HCT116 (cell line): ENCODE measurements at regions not wholly inside any gene's neighbourhood (a gene's known extent, or its start where the extent isn't known, plus 50 kb on each side); places are given as distances from the start of the nearest gene placed in this dataset.

ENCODE experiments used
- ATAC-seq: fragments of 200-7000 bp; cut with Tn5 transposase; 2 replicates; pipeline ENCODE4 v1.9.1; 2020; ENCODE audit warnings: mild to moderate bottlenecking, moderate library complexity
- BruUV-seq: library from RNA; stranded (reverse); fragments of 400-500 nt; replicated peaks from 2 replicates; lab custom pipeline; 2021; lab: Mats Ljungman, UMichigan
- CTCF ChIA-PET: fragments of 300-600 bp; sonication (Branson Sonifier 250); formaldehyde crosslinking; loops from one replicate; lab custom pipeline; 2021; ENCODE audit warnings: antibody characterized with exemption; lab: Charles Lee
- POLR2A ChIA-PET: fragments of 300-600, 350-600 bp; sonication (Branson Sonifier 250); formaldehyde crosslinking; loops from one replicate; lab custom pipeline; 2021; ENCODE audit warnings: antibody characterized with exemption; lab: Charles Lee
- RAD21 ChIA-PET, 2 experiments: fragments of 300-600 bp; sonication (Branson Sonifier 250); formaldehyde crosslinking; loops; one replicate each; lab custom pipeline; 2023; ENCODE audit warnings: low total read pairs in 2 of 2; ENCODE audit not compliant: uncharacterized antibody in 2 of 2, unreplicated experiment in 2 of 2, low non-redundant PET in 1 of 2; lab: Charles Lee
- DNase-seq: peaks from one replicate; pipeline ENCODE4 v3.0.0-alpha.2; 2010; ENCODE audit warnings: low read depth, low spot score
- H2AFZ ChIP-seq: fragments of 200-600 bp; shearing (Covaris generic), sonication (generic); 2 replicates; pipeline ENCODE4 v1.6.1; 2017; ENCODE audit warnings: low read depth, mixed run types, mixed read lengths, antibody characterized with exemption, low read length; ENCODE audit not compliant: poor library complexity, severe bottlenecking
- H3K27ac ChIP-seq: 2 replicates; pipeline ENCODE4 v1.5.1; 2012; ENCODE audit warnings: low read depth, low read length
- H3K27me3 ChIP-seq: fragments of 200-600 bp; sonication (generic); 2 replicates; pipeline ENCODE4 v1.6.1; 2016; ENCODE audit warnings: mixed run types, low read length, mixed read lengths; ENCODE audit not compliant: insufficient read depth
- H3K36me3 ChIP-seq, 2 experiments: fragments of 200-500 bp in 1 of 2; fragments of 200-600 bp in 1 of 2; sonication (Bioruptor generic) in 1 of 2; sonication (generic) in 1 of 2; 2 replicates each; pipeline versions ENCODE4 v1.5.1 to v1.6.1; 2014 to 2016; ENCODE audit warnings: low read length in 2 of 2, inconsistent platforms in 1 of 2, mixed read lengths in 1 of 2, mixed run types in 1 of 2; ENCODE audit not compliant: insufficient read depth in 2 of 2, control insufficient read depth in 1 of 2
- H3K4me1 ChIP-seq, 2 experiments: fragments of 200-600 bp in 1 of 2; sonication (generic) in 1 of 2; 2 replicates each; pipeline versions ENCODE4 v1.5.1 to v1.6.1; 2012 to 2017; ENCODE audit warnings: low read length in 2 of 2, inconsistent platforms in 1 of 2, mild to moderate bottlenecking in 1 of 2, mixed read lengths in 1 of 2, mixed run types in 1 of 2, moderate library complexity in 1 of 2; ENCODE audit not compliant: insufficient read depth in 2 of 2, control insufficient read depth in 1 of 2
- H3K4me2 ChIP-seq: fragments of 200-600 bp; sonication (generic); 2 replicates; pipeline ENCODE4 v1.6.1; 2017; ENCODE audit warnings: mixed run types, low read length, mixed read lengths
- H3K4me3 ChIP-seq, 2 experiments: fragments of 200-600 bp in 1 of 2; sonication (generic) in 1 of 2; replicated peaks in 1 of 2; 2 replicates each; pipeline ENCODE4 v1.5.1; 2011 to 2016; ENCODE audit warnings: low read length in 2 of 2, control low read depth in 1 of 2, low read depth in 1 of 2, mild to moderate bottlenecking in 1 of 2, mixed read lengths in 1 of 2, mixed run types in 1 of 2
- H3K79me2 ChIP-seq: fragments of 200-600 bp; sonication (generic); 2 replicates; pipeline ENCODE4 v1.6.1; 2017; ENCODE audit warnings: mild to moderate bottlenecking, mixed run types, low read length, moderate library complexity, mixed read lengths; ENCODE audit not compliant: insufficient read depth
- H3K9ac ChIP-seq: fragments of 200-600 bp; sonication (generic); 2 replicates; pipeline ENCODE4 v1.6.1; 2016; ENCODE audit warnings: low read length, mixed read lengths
- H3K9me2 ChIP-seq: fragments of 200-600 bp; sonication (generic), shearing (Covaris generic); 2 replicates; pipeline ENCODE4 v1.6.1; 2017; ENCODE audit warnings: mixed run types, mild to moderate bottlenecking, moderate library complexity; ENCODE audit not compliant: insufficient read depth
- H3K9me3 ChIP-seq, 2 experiments: fragments of 200-500 bp in 1 of 2; fragments of 200-600 bp in 1 of 2; sonication (Bioruptor generic) in 1 of 2; sonication (generic) in 1 of 2; 2 replicates each; pipeline ENCODE4 v1.6.1; 2014 to 2017; ENCODE audit warnings: low read length in 2 of 2, mixed read lengths in 2 of 2, inconsistent platforms in 1 of 2, low read depth in 1 of 2, mild to moderate bottlenecking in 1 of 2, mixed run types in 1 of 2, moderate library complexity in 1 of 2; ENCODE audit not compliant: control insufficient read depth in 1 of 2, insufficient read depth in 1 of 2
- H4K20me1 ChIP-seq: fragments of 200-600 bp; sonication (generic), shearing (Covaris generic); 2 replicates; pipeline ENCODE4 v1.6.1; 2017; ENCODE audit warnings: mixed run types, mild to moderate bottlenecking, moderate library complexity; ENCODE audit not compliant: insufficient read depth
- CBX3 ChIP-seq: IDR thresholded peaks from 2 replicates; pipeline ENCODE4 v1.6.1; 2012; ENCODE audit warnings: low read depth
- CEBPB ChIP-seq: IDR thresholded peaks from 2 replicates; pipeline ENCODE4 v1.6.1; 2012; ENCODE audit warnings: low read depth
- CTCF ChIP-seq, 3 experiments: fragments of 200-600 bp in 1 of 3; sonication (generic) in 1 of 3; IDR thresholded peaks in 2 of 3; conservative IDR thresholded peaks in 1 of 3; 2 replicates each; pipeline ENCODE4 v1.5.1; 2012 to 2017; ENCODE audit warnings: low read depth in 2 of 3, low read length in 2 of 3, antibody characterized with exemption in 1 of 3, borderline replicate concordance in 1 of 3, control low read depth in 1 of 3, mild to moderate bottlenecking in 1 of 3, mixed read lengths in 1 of 3, mixed run types in 1 of 3, moderate library complexity in 1 of 3; ENCODE audit not compliant: insufficient read depth in 1 of 3
- EGR1 ChIP-seq: IDR thresholded peaks from 2 replicates; pipeline ENCODE4 v1.6.1; 2012; ENCODE audit warnings: low read depth
- ELF1 ChIP-seq: IDR thresholded peaks from 2 replicates; pipeline ENCODE4 v1.6.1; 2012; ENCODE audit warnings: low read depth, borderline replicate concordance
- EZH2 ChIP-seq: fragments of 200-600 bp; sonication (generic); IDR thresholded peaks from 2 replicates; pipeline ENCODE4 v1.6.1; 2017; ENCODE audit warnings: antibody characterized with exemption, mixed run types
- EZH2phosphoT487 ChIP-seq: fragments of 200-600 bp; IDR thresholded peaks from 2 replicates; pipeline ENCODE4 v1.6.1; 2018; ENCODE audit warnings: antibody characterized with exemption, borderline replicate concordance
- FOSL1 ChIP-seq: IDR thresholded peaks from 2 replicates; pipeline ENCODE4 v1.6.1; 2012; ENCODE audit warnings: low read depth
- JUND ChIP-seq: IDR thresholded peaks from 2 replicates; pipeline ENCODE4 v1.6.1; 2012
- POLR2A ChIP-seq: IDR thresholded peaks from 2 replicates; pipeline ENCODE4 v1.7.0; 2011; ENCODE audit warnings: borderline replicate concordance; ENCODE audit not compliant: insufficient read depth, insufficient read length; ENCODE audit errors: extremely low read depth
- TCF7L2 ChIP-seq: IDR thresholded peaks from 2 replicates; pipeline ENCODE4 v1.7.0; 2011; ENCODE audit warnings: borderline replicate concordance, inconsistent platforms; ENCODE audit not compliant: insufficient read depth, insufficient read length; ENCODE audit errors: extremely low read depth
- YY1 ChIP-seq: IDR thresholded peaks from 2 replicates; pipeline ENCODE4 v1.6.1; 2011; ENCODE audit warnings: low read length, low read depth, moderate library complexity, mild to moderate bottlenecking; ENCODE audit not compliant: insufficient replicate concordance; ENCODE audit errors: extremely low read depth
- ZBTB33 ChIP-seq: IDR thresholded peaks from 2 replicates; pipeline ENCODE4 v1.6.1; 2011; ENCODE audit warnings: mild to moderate bottlenecking, low read length, moderate library complexity; ENCODE audit not compliant: insufficient replicate concordance; ENCODE audit errors: extremely low read depth
- ZFX ChIP-seq: fragments of 450-650 bp; IDR thresholded peaks from 2 replicates; pipeline ENCODE4 v1.6.1; 2017
- intact Hi-C: fragments of 100-400 bp; cut with micrococcal nuclease; formaldehyde crosslinking; loops from 2 replicates; pipeline ENCODE4 v1.10.0; 2022
- TF ChIP-seq, protein P1 (sequence below): IDR thresholded peaks from 2 replicates; pipeline ENCODE4 v1.6.1; 2012; ENCODE audit warnings: low read depth
- TF ChIP-seq, protein P2 (sequence below): IDR thresholded peaks from 2 replicates; pipeline ENCODE4 v1.6.1; 2012

GRCh38 chr2:186959486-186959885 is 110.5 kb upstream of the ZSWIM2 start:
- ChIA-PET CTCF (no interaction called here), POLR2A (no interaction called here), RAD21 (no interaction called here)
- TF ChIP-seq CTCF (IDR thresholded peaks at IDR 0.05 in 2 of 3, conservative IDR thresholded peaks at IDR 0.05 in 1 of 3; ENCODE audit: borderline replicate concordance in 1 of 3, insufficient read depth in 1 of 3, low read depth in 2 of 3, low read length in 2 of 3) (no peak), EZH2 (no peak), ZFX (no peak), JUND (no peak), YY1 (no peak), FOSL1 (no peak), CEBPB (no peak), POLR2A (no peak), EGR1 (no peak), CBX3 (no peak), ELF1 (no peak), ZBTB33 (no peak), EZH2phosphoT487 (no peak), TCF7L2 (no peak)
- TF ChIP-seq, protein P1, sequence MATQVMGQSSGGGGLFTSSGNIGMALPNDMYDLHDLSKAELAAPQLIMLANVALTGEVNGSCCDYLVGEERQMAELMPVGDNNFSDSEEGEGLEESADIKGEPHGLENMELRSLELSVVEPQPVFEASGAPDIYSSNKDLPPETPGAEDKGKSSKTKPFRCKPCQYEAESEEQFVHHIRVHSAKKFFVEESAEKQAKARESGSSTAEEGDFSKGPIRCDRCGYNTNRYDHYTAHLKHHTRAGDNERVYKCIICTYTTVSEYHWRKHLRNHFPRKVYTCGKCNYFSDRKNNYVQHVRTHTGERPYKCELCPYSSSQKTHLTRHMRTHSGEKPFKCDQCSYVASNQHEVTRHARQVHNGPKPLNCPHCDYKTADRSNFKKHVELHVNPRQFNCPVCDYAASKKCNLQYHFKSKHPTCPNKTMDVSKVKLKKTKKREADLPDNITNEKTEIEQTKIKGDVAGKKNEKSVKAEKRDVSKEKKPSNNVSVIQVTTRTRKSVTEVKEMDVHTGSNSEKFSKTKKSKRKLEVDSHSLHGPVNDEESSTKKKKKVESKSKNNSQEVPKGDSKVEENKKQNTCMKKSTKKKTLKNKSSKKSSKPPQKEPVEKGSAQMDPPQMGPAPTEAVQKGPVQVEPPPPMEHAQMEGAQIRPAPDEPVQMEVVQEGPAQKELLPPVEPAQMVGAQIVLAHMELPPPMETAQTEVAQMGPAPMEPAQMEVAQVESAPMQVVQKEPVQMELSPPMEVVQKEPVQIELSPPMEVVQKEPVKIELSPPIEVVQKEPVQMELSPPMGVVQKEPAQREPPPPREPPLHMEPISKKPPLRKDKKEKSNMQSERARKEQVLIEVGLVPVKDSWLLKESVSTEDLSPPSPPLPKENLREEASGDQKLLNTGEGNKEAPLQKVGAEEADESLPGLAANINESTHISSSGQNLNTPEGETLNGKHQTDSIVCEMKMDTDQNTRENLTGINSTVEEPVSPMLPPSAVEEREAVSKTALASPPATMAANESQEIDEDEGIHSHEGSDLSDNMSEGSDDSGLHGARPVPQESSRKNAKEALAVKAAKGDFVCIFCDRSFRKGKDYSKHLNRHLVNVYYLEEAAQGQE, result no peak
- TF ChIP-seq, protein P2, sequence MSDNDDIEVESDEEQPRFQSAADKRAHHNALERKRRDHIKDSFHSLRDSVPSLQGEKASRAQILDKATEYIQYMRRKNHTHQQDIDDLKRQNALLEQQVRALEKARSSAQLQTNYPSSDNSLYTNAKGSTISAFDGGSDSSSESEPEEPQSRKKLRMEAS, result no peak
- H3K4me1 ChIP-seq, result peaks cover 0 to 5% of the 10 kb centered on the region in 2 experiments; a peak in 1 of 4 replicates
- no peak overlapping the region for H3K27ac ChIP-seq
- H3K4me2 ChIP-seq, result no peak overlapping the region
- no peaks in the 10 kb centered on the region for H3K9me2 ChIP-seq
- H2AFZ ChIP-seq, result no peak overlapping the region
- H3K36me3 ChIP-seq, result no peaks in the 10 kb centered on the region
- H3K9ac ChIP-seq, result no peak overlapping the region
- H3K27me3 ChIP-seq, result no peaks in the 10 kb centered on the region
- no peaks in the 10 kb centered on the region for H3K9me3 ChIP-seq
- intact Hi-C loops, result no loop called here
- ATAC-seq (no peak), DNase-seq (no peak)
- H4K20me1 ChIP-seq, result no peaks in the 10 kb centered on the region
- H3K4me3 ChIP-seq, result no peak overlapping the region
- H3K79me2 ChIP-seq, result no peaks in the 10 kb centered on the region
- BruUV-seq, result no TSS peak
